ENCODE measurements at regions not wholly inside any gene's neighbourhood (a gene's known extent, or its start where the extent isn't known, plus 50 kb on each side); places are given as distances from the start of the nearest gene placed in this dataset.

DNA sequence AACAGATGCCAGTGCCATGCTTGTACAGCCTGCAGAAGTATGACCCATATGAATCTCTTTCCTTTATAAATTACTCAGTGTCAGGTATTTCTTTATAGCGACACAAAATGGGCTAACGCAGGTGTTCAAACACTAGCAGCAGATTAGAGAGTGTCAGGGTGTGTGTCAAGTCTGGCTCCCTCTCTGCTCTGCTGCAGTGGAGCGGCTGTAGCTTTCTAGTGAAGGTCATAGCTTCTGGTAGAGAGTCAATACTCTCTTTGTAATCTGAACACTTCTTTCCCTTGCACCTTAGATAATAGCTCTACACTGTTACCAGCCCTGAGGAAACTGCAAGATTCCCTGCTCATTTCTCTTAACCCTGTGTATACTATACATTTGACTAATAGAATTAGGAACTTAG lies 483.2 kb upstream of the TGFBR2 start:
- Histone ChIP-seq H3K27me3 (ENCODE audit: control insufficient read depth, insufficient read depth, low read length) (no peaks in the 10 kb centered on the region), H3K4me3 (ENCODE audit: low read depth, low read length) (no peak overlapping the region), H3K9me3 (ENCODE audit: control insufficient read depth, insufficient read depth, low read length) (no peaks in the 10 kb centered on the region)

DNA sequence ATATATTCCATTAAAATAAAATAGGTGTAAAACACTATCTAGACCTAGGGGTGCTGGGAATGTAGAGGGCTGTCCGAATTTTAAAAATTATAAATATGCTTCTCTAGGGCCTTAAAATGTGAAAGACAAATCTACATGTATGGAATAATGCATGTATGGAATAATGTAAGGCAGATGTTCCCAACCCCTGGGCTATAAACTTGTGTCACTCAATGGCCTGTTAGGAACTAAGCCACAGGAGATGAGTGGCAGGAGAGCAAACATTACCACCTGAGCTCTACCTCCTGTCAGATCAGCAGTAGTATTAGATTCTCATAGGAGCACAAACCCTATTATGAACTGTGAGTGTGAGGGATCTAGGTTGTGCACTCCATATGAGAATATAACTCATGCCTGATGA lies 482.6 kb upstream of the TGFBR2 start:
- Histone ChIP-seq H3K9me3 (ENCODE audit: control insufficient read depth, insufficient read depth, low read length) (no peaks in the 10 kb centered on the region), H3K36me3 (ENCODE audit: control insufficient read depth, insufficient read depth, low read length) (no peaks in the 10 kb centered on the region), H3K9ac (ENCODE audit: low read depth, low read length) (no peak overlapping the region), H3K4me1 (ENCODE audit: control insufficient read depth, insufficient read depth, low read length) (no peaks in the 10 kb centered on the region), H3K4me3 (ENCODE audit: low read depth, low read length) (no peak overlapping the region), H3K27me3 (ENCODE audit: control insufficient read depth, insufficient read depth, low read length) (no peaks in the 10 kb centered on the region)

More for the DNA sequence above, 483.2 kb upstream of the TGFBR2 start:
- Histone ChIP-seq H3K4me1 (ENCODE audit: control insufficient read depth, insufficient read depth, low read length) (no peaks in the 10 kb centered on the region), H3K36me3 (ENCODE audit: control insufficient read depth, insufficient read depth, low read length) (no peaks in the 10 kb centered on the region), H3K9ac (ENCODE audit: low read depth, low read length) (no peak overlapping the region)

DNA sequence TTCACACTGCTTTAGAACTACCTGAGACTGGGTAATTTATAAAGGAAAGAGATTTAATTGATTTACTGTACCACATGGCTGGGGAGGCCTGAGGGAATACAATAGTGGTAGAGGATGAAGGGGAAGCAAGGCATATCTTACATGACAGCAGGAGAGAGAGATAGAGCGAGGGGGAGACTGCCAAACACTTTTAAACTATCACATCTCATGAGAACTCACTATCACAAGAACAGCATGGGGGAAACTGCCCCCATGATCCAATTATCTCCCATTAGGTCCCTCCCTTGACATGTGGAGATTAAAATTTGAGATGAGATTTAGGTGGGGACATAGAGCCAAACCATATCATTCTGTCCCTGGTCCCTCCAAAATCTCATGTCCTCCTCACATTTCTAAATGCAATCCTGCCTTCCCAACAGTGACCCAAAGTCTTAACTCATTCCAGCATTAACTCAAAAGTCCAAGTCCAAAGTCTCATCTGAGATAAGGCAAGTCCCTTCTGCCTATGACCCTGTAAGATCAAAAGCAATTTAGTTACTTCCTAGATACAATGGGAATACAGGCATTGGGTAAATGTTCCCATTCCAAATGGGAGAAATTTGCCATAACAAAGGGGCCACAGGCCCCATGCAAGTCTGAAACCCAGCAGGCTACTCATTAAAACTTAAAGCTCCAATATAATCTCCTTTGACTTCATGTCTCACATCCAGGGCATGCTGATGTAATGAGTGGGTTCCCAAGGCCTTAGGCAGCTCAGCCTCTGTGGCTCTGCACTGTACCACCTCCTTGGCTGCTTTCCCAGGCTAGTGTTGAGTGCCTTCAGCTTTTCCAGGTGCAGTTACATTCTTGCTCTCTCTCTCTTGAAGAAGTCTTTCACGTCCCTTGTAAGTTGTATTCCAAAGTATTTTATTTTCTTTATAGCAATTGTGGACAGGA lies 481.7 kb upstream of the TGFBR2 start:
- Histone ChIP-seq H3K36me3 (ENCODE audit: control insufficient read depth, insufficient read depth, low read length) (no peaks in the 10 kb centered on the region), H3K4me3 (ENCODE audit: low read depth, low read length) (no peak overlapping the region), H3K4me1 (ENCODE audit: control insufficient read depth, insufficient read depth, low read length) (no peaks in the 10 kb centered on the region), H3K9ac (ENCODE audit: low read depth, low read length) (no peak overlapping the region), H3K9me3 (ENCODE audit: control insufficient read depth, insufficient read depth, low read length) (no peaks in the 10 kb centered on the region), H3K27me3 (ENCODE audit: control insufficient read depth, insufficient read depth, low read length) (no peaks in the 10 kb centered on the region)

DNA sequence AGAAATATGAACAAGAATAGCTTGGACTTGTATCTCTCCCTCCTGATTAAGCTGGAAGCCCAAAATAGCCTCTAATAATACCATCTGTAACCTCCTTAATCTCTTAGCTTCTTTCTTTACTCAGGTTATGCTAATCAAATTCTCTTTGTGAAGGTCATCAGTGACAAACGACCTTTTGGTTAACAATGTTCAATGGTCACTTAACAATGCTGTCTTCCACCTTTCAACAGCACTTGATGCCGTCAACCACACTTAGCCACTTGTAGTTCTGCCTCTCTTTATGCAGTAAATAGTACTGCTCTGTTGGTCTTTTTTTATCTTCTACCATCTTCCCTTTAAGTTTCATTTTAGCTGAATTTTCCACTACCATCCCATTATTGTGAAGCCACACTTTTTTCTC lies 476.6 kb upstream of the TGFBR2 start:
- Histone ChIP-seq H3K4me3 (ENCODE audit: low read depth, low read length) (no peak overlapping the region), H3K27me3 (ENCODE audit: control insufficient read depth, insufficient read depth, low read length) (no peaks in the 10 kb centered on the region), H3K9me3 (ENCODE audit: control insufficient read depth, insufficient read depth, low read length) (no peaks in the 10 kb centered on the region), H3K9ac (ENCODE audit: low read depth, low read length) (no peak overlapping the region), H3K36me3 (ENCODE audit: control insufficient read depth, insufficient read depth, low read length) (no peaks in the 10 kb centered on the region), H3K4me1 (ENCODE audit: control insufficient read depth, insufficient read depth, low read length) (no peaks in the 10 kb centered on the region)

DNA sequence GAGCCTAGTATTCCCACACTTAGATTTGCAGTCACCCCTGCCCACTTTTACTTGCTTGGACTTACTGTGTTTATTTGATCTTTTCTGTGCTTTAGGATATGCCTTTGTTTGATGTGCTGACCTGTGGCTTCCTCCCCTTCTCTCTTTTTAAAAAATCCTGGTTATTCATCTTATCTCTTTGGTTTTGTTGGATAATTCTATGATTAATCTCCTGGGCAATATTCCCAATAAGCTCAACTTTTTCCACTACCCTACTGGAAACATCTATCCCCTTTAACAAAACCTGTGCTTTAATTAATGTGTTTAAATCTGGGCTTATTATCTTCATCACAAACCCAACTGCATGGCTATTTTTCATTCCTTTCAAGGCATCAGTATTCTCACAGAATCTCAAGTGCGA lies 476.0 kb upstream of the TGFBR2 start:
- Histone ChIP-seq H3K9me3 (ENCODE audit: control insufficient read depth, insufficient read depth, low read length) (no peaks in the 10 kb centered on the region), H3K9ac (ENCODE audit: low read depth, low read length) (no peak overlapping the region), H3K27me3 (ENCODE audit: control insufficient read depth, insufficient read depth, low read length) (no peaks in the 10 kb centered on the region), H3K36me3 (ENCODE audit: control insufficient read depth, insufficient read depth, low read length) (no peaks in the 10 kb centered on the region), H3K4me3 (ENCODE audit: low read depth, low read length) (no peak overlapping the region), H3K4me1 (ENCODE audit: control insufficient read depth, insufficient read depth, low read length) (no peaks in the 10 kb centered on the region)

DNA sequence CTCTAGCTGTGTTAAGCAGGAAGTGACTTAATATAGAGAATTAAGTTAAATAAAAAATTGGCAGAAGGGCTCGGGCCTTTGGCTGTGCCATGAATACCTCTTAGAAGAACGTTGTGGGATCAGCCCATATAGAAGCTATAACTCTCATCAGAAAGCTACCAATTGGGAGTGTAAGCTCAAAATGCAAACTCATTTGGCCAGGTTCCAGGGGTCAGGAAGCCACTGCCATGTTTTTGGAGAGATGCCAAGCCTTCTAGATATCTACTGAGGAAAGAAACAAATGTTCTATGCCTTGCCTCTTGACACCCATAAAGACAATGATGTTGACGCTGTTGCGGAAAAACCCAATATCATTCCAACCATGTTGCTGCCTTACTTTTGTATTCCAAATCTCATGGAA lies 475.2 kb upstream of the TGFBR2 start:
- H3K4me1 ChIP-seq (ENCODE audit: control insufficient read depth, insufficient read depth, low read length) = no peaks in the 10 kb centered on the region
- H3K9me3 ChIP-seq (ENCODE audit: control insufficient read depth, insufficient read depth, low read length) = no peaks in the 10 kb centered on the region
- H3K4me3 ChIP-seq (ENCODE audit: low read depth, low read length) = no peak overlapping the region
- H3K27me3 ChIP-seq (ENCODE audit: control insufficient read depth, insufficient read depth, low read length) = no peaks in the 10 kb centered on the region
- no peak overlapping the region for H3K9ac ChIP-seq (ENCODE audit: low read depth, low read length)
- H3K36me3 ChIP-seq (ENCODE audit: control insufficient read depth, insufficient read depth, low read length) = no peaks in the 10 kb centered on the region

DNA sequence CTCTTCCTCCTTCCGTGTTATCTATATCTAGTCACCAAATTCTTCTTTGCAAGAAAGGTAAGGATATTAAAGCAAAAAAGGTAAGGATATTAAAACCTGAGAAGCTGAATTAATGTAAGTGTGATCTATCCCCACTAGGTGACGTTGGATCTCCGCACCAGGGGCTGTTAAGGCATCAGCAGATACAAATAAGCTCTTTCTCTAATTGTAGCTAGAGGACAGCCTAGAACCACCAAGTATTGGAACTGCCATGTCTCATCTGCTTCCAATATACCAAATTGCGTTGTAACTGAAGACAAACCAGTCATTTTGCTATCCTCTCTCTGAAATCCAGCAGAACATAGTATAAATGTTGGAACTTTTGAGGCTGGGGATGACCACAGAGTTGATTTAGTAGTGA lies 471.2 kb upstream of the TGFBR2 start:
- H3K4me3 ChIP-seq (ENCODE audit: low read depth, low read length) = no peak overlapping the region
- no peaks in the 10 kb centered on the region for H3K4me1 ChIP-seq (ENCODE audit: control insufficient read depth, insufficient read depth, low read length)
- H3K27me3 ChIP-seq (ENCODE audit: control insufficient read depth, insufficient read depth, low read length) = no peaks in the 10 kb centered on the region
- H3K9me3 ChIP-seq (ENCODE audit: control insufficient read depth, insufficient read depth, low read length) = no peaks in the 10 kb centered on the region
- H3K9ac ChIP-seq (ENCODE audit: low read depth, low read length) = no peak overlapping the region
- no peaks in the 10 kb centered on the region for H3K36me3 ChIP-seq (ENCODE audit: control insufficient read depth, insufficient read depth, low read length)

DNA sequence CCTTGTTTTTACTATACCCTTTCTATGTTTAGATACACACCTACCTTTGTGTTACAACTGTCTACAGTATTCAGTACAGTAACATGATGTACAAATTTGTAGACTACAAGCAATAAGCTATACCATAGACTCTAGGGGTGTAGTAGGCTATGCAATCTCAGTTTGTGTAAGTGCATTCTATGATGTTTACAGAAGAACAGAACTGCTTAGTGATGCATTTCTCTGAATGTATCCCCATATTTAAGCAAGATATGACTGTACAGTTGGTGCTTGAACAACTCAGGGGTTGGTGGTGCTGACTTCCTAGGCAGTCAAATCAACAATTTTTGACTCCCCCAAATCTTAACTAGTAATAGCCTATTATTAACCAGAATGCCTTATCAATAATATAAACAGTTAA lies 467.1 kb upstream of the TGFBR2 start:
- Histone ChIP-seq H3K4me1 (ENCODE audit: control insufficient read depth, insufficient read depth, low read length) (no peaks in the 10 kb centered on the region), H3K27me3 (ENCODE audit: control insufficient read depth, insufficient read depth, low read length) (no peaks in the 10 kb centered on the region), H3K9me3 (ENCODE audit: control insufficient read depth, insufficient read depth, low read length) (no peaks in the 10 kb centered on the region), H3K36me3 (ENCODE audit: control insufficient read depth, insufficient read depth, low read length) (no peaks in the 10 kb centered on the region), H3K4me3 (ENCODE audit: low read depth, low read length) (no peak overlapping the region), H3K9ac (ENCODE audit: low read depth, low read length) (no peak overlapping the region)

DNA sequence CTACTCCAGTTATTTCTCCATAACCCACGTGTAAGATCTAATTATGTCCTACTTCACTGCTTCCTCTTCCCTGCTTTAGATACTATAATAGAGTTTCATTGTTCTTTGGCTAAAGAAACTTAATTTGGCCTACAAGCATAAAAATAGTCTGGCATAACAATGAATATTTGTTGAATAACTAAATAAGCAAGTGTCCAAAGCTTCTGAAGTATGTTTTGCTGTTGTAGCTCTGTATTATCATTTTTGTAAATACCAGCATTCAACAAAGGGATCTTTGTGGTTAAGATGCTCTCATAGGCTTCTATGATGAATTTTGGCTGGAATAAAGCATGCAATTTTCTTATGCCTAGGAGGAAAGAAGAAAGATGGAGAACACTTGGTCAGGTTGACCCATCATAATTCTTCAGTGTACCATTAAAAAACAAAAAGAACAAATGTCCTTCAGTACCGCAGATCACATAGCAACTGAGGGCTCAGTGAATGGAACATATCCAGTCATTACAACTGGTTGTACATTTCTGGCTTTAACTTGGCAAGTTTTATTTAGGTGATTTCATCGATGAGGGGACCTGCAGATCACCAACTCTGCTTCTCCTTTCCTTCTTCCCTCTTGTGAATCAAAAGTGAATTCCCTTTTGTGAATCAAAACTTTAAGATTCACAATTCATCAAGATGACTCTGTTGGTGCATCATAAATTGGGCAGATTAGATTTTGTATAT lies 465.9 kb upstream of the TGFBR2 start:
- H3K4me3 ChIP-seq (ENCODE audit: low read depth, low read length) = no peak overlapping the region
- H3K36me3 ChIP-seq (ENCODE audit: control insufficient read depth, insufficient read depth, low read length) = no peaks in the 10 kb centered on the region
- no peaks in the 10 kb centered on the region for H3K4me1 ChIP-seq (ENCODE audit: control insufficient read depth, insufficient read depth, low read length)
- H3K9me3 ChIP-seq (ENCODE audit: control insufficient read depth, insufficient read depth, low read length) = no peaks in the 10 kb centered on the region
- no peak overlapping the region for H3K9ac ChIP-seq (ENCODE audit: low read depth, low read length)
- no peaks in the 10 kb centered on the region for H3K27me3 ChIP-seq (ENCODE audit: control insufficient read depth, insufficient read depth, low read length)

DNA sequence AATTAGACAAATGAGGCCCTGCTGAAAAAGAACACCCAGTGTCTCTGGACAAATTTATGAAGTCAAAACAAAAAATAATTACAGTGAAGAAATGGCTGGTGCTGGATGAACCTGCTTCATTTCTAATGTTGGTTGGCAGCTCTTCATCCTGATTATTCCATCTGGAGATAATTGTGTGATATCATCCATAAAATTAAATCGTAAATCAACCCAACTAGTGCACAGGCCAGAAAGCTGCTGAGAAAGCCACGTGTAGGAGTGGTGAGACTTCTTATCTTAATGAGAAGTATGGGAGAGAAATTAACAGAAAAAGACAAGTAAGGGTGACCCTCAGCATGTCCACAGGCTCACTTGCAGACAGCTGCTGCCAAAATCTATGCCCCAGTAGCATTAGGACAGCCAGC lies 465.2 kb upstream of the TGFBR2 start:
- no peak overlapping the region for H3K9ac ChIP-seq (ENCODE audit: low read depth, low read length)
- H3K9me3 ChIP-seq (ENCODE audit: control insufficient read depth, insufficient read depth, low read length) = no peaks in the 10 kb centered on the region
- no peaks in the 10 kb centered on the region for H3K4me1 ChIP-seq (ENCODE audit: control insufficient read depth, insufficient read depth, low read length)
- no peak overlapping the region for H3K4me3 ChIP-seq (ENCODE audit: low read depth, low read length)
- H3K27me3 ChIP-seq (ENCODE audit: control insufficient read depth, insufficient read depth, low read length) = no peaks in the 10 kb centered on the region
- H3K36me3 ChIP-seq (ENCODE audit: control insufficient read depth, insufficient read depth, low read length) = no peaks in the 10 kb centered on the region

DNA sequence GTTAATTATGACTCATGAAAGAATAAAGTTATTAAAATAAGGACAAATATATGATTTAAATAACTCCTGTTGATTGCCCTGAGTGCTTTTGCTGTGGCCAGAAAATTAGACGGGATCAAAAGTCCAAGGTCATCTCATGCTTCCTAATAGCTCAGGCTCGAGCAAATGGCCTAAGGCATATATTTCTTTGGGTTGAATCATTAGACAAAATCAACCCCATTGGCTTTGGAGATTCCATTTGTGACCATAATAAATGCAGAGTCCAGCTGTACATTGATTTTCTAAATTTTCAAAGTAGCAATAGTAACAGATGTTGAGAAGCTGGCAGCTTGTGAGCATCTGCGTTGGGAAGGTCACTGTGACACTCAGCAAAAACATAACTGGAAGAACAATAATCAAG lies 464.5 kb upstream of the TGFBR2 start:
- Histone ChIP-seq H3K9me3 (ENCODE audit: control insufficient read depth, insufficient read depth, low read length) (no peaks in the 10 kb centered on the region), H3K4me1 (ENCODE audit: control insufficient read depth, insufficient read depth, low read length) (no peaks in the 10 kb centered on the region), H3K4me3 (ENCODE audit: low read depth, low read length) (no peak overlapping the region), H3K9ac (ENCODE audit: low read depth, low read length) (no peak overlapping the region), H3K27me3 (ENCODE audit: control insufficient read depth, insufficient read depth, low read length) (no peaks in the 10 kb centered on the region), H3K36me3 (ENCODE audit: control insufficient read depth, insufficient read depth, low read length) (no peaks in the 10 kb centered on the region)

DNA sequence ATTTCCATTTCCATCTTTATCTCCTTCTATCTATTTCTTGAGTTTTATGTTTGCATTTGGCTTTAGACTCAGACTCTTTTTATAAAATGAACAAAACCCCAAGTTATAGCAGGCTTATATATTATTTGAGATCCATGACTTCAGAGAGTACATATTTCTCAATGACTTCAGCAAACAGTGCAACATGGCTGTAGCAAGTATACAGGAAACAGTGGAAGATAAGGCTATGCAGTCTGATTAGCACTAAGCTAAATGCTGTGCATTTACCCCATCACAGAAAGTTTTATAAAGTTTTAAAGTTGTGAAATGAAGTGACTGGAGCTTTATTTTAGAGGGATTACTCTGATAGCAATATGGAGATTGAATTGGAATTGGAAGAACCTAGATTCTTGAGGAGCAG lies 463.5 kb upstream of the TGFBR2 start:
- Histone ChIP-seq H3K36me3 (ENCODE audit: control insufficient read depth, insufficient read depth, low read length) (no peaks in the 10 kb centered on the region), H3K4me1 (ENCODE audit: control insufficient read depth, insufficient read depth, low read length) (no peaks in the 10 kb centered on the region), H3K9me3 (ENCODE audit: control insufficient read depth, insufficient read depth, low read length) (no peaks in the 10 kb centered on the region), H3K4me3 (ENCODE audit: low read depth, low read length) (no peak overlapping the region), H3K27me3 (ENCODE audit: control insufficient read depth, insufficient read depth, low read length) (no peaks in the 10 kb centered on the region), H3K9ac (ENCODE audit: low read depth, low read length) (no peak overlapping the region)
